HCT116 (cell line): ENCODE measurements at regions not wholly inside any gene's neighbourhood (a gene's known extent, or its start where the extent isn't known, plus 50 kb on each side); places are given as distances from the start of the nearest gene placed in this dataset.

Source experiments
- ATAC-seq: fragments of 200-7000 bp; cut with Tn5 transposase; 2 replicates; pipeline ENCODE4 v1.9.1; 2020; ENCODE audit warnings: mild to moderate bottlenecking, moderate library complexity
- BruUV-seq: library from RNA; stranded (reverse); fragments of 400-500 nt; replicated peaks from 2 replicates; lab custom pipeline; 2021; lab: Mats Ljungman, UMichigan
- CTCF ChIA-PET: fragments of 300-600 bp; sonication (Branson Sonifier 250); formaldehyde crosslinking; loops from one replicate; lab custom pipeline; 2021; ENCODE audit warnings: antibody characterized with exemption; lab: Charles Lee
- POLR2A ChIA-PET: fragments of 300-600, 350-600 bp; sonication (Branson Sonifier 250); formaldehyde crosslinking; loops from one replicate; lab custom pipeline; 2021; ENCODE audit warnings: antibody characterized with exemption; lab: Charles Lee
- RAD21 ChIA-PET, 2 experiments: fragments of 300-600 bp; sonication (Branson Sonifier 250); formaldehyde crosslinking; loops; one replicate each; lab custom pipeline; 2023; ENCODE audit warnings: low total read pairs in 2 of 2; ENCODE audit not compliant: uncharacterized antibody in 2 of 2, unreplicated experiment in 2 of 2, low non-redundant PET in 1 of 2; lab: Charles Lee
- DNase-seq: peaks from one replicate; pipeline ENCODE4 v3.0.0-alpha.2; 2010; ENCODE audit warnings: low read depth, low spot score
- H2AFZ ChIP-seq: fragments of 200-600 bp; shearing (Covaris generic), sonication (generic); 2 replicates; pipeline ENCODE4 v1.6.1; 2017; ENCODE audit warnings: low read depth, mixed run types, mixed read lengths, antibody characterized with exemption, low read length; ENCODE audit not compliant: poor library complexity, severe bottlenecking
- H3K27ac ChIP-seq: 2 replicates; pipeline ENCODE4 v1.5.1; 2012; ENCODE audit warnings: low read depth, low read length
- H3K27me3 ChIP-seq: fragments of 200-600 bp; sonication (generic); 2 replicates; pipeline ENCODE4 v1.6.1; 2016; ENCODE audit warnings: mixed run types, low read length, mixed read lengths; ENCODE audit not compliant: insufficient read depth
- H3K36me3 ChIP-seq, 2 experiments: fragments of 200-500 bp in 1 of 2; fragments of 200-600 bp in 1 of 2; sonication (Bioruptor generic) in 1 of 2; sonication (generic) in 1 of 2; 2 replicates each; pipeline versions ENCODE4 v1.5.1 to v1.6.1; 2014 to 2016; ENCODE audit warnings: low read length in 2 of 2, inconsistent platforms in 1 of 2, mixed read lengths in 1 of 2, mixed run types in 1 of 2; ENCODE audit not compliant: insufficient read depth in 2 of 2, control insufficient read depth in 1 of 2
- H3K4me1 ChIP-seq, 2 experiments: fragments of 200-600 bp in 1 of 2; sonication (generic) in 1 of 2; 2 replicates each; pipeline versions ENCODE4 v1.5.1 to v1.6.1; 2012 to 2017; ENCODE audit warnings: low read length in 2 of 2, inconsistent platforms in 1 of 2, mild to moderate bottlenecking in 1 of 2, mixed read lengths in 1 of 2, mixed run types in 1 of 2, moderate library complexity in 1 of 2; ENCODE audit not compliant: insufficient read depth in 2 of 2, control insufficient read depth in 1 of 2
- H3K4me2 ChIP-seq: fragments of 200-600 bp; sonication (generic); 2 replicates; pipeline ENCODE4 v1.6.1; 2017; ENCODE audit warnings: mixed run types, low read length, mixed read lengths
- H3K4me3 ChIP-seq, 2 experiments: fragments of 200-600 bp in 1 of 2; sonication (generic) in 1 of 2; replicated peaks in 1 of 2; 2 replicates each; pipeline ENCODE4 v1.5.1; 2011 to 2016; ENCODE audit warnings: low read length in 2 of 2, control low read depth in 1 of 2, low read depth in 1 of 2, mild to moderate bottlenecking in 1 of 2, mixed read lengths in 1 of 2, mixed run types in 1 of 2
- H3K79me2 ChIP-seq: fragments of 200-600 bp; sonication (generic); 2 replicates; pipeline ENCODE4 v1.6.1; 2017; ENCODE audit warnings: mild to moderate bottlenecking, mixed run types, low read length, moderate library complexity, mixed read lengths; ENCODE audit not compliant: insufficient read depth
- H3K9ac ChIP-seq: fragments of 200-600 bp; sonication (generic); 2 replicates; pipeline ENCODE4 v1.6.1; 2016; ENCODE audit warnings: low read length, mixed read lengths
- H3K9me2 ChIP-seq: fragments of 200-600 bp; sonication (generic), shearing (Covaris generic); 2 replicates; pipeline ENCODE4 v1.6.1; 2017; ENCODE audit warnings: mixed run types, mild to moderate bottlenecking, moderate library complexity; ENCODE audit not compliant: insufficient read depth
- H3K9me3 ChIP-seq, 2 experiments: fragments of 200-500 bp in 1 of 2; fragments of 200-600 bp in 1 of 2; sonication (Bioruptor generic) in 1 of 2; sonication (generic) in 1 of 2; 2 replicates each; pipeline ENCODE4 v1.6.1; 2014 to 2017; ENCODE audit warnings: low read length in 2 of 2, mixed read lengths in 2 of 2, inconsistent platforms in 1 of 2, low read depth in 1 of 2, mild to moderate bottlenecking in 1 of 2, mixed run types in 1 of 2, moderate library complexity in 1 of 2; ENCODE audit not compliant: control insufficient read depth in 1 of 2, insufficient read depth in 1 of 2
- H4K20me1 ChIP-seq: fragments of 200-600 bp; sonication (generic), shearing (Covaris generic); 2 replicates; pipeline ENCODE4 v1.6.1; 2017; ENCODE audit warnings: mixed run types, mild to moderate bottlenecking, moderate library complexity; ENCODE audit not compliant: insufficient read depth
- CEBPB ChIP-seq: IDR thresholded peaks from 2 replicates; pipeline ENCODE4 v1.6.1; 2012; ENCODE audit warnings: low read depth
- EGR1 ChIP-seq: IDR thresholded peaks from 2 replicates; pipeline ENCODE4 v1.6.1; 2012; ENCODE audit warnings: low read depth
- EZH2 ChIP-seq: fragments of 200-600 bp; sonication (generic); IDR thresholded peaks from 2 replicates; pipeline ENCODE4 v1.6.1; 2017; ENCODE audit warnings: antibody characterized with exemption, mixed run types
- EZH2phosphoT487 ChIP-seq: fragments of 200-600 bp; IDR thresholded peaks from 2 replicates; pipeline ENCODE4 v1.6.1; 2018; ENCODE audit warnings: antibody characterized with exemption, borderline replicate concordance
- POLR2A ChIP-seq: IDR thresholded peaks from 2 replicates; pipeline ENCODE4 v1.7.0; 2011; ENCODE audit warnings: borderline replicate concordance; ENCODE audit not compliant: insufficient read depth, insufficient read length; ENCODE audit errors: extremely low read depth
- RAD21 ChIP-seq: IDR thresholded peaks from 2 replicates; pipeline ENCODE4 v1.6.1; 2012; ENCODE audit warnings: low read depth, mild to moderate bottlenecking
- SP1 ChIP-seq: IDR thresholded peaks from 2 replicates; pipeline ENCODE4 v1.6.1; 2012; ENCODE audit warnings: low read depth
- SRF ChIP-seq: IDR thresholded peaks from 2 replicates; pipeline ENCODE4 v1.6.1; 2012; ENCODE audit warnings: low read depth
- YY1 ChIP-seq: IDR thresholded peaks from 2 replicates; pipeline ENCODE4 v1.6.1; 2011; ENCODE audit warnings: low read length, low read depth, moderate library complexity, mild to moderate bottlenecking; ENCODE audit not compliant: insufficient replicate concordance; ENCODE audit errors: extremely low read depth
- ZFX ChIP-seq: fragments of 450-650 bp; IDR thresholded peaks from 2 replicates; pipeline ENCODE4 v1.6.1; 2017
- intact Hi-C: fragments of 100-400 bp; cut with micrococcal nuclease; formaldehyde crosslinking; loops from 2 replicates; pipeline ENCODE4 v1.10.0; 2022
- TF ChIP-seq, protein P1 (sequence below): IDR thresholded peaks from 2 replicates; pipeline ENCODE4 v1.6.1; 2012
- TF ChIP-seq, protein P2 (sequence below): IDR thresholded peaks from 2 replicates; pipeline ENCODE4 v1.6.1; 2011; ENCODE audit warnings: mild to moderate bottlenecking, low read length, moderate library complexity; ENCODE audit not compliant: insufficient replicate concordance; ENCODE audit errors: extremely low read depth

DNA sequence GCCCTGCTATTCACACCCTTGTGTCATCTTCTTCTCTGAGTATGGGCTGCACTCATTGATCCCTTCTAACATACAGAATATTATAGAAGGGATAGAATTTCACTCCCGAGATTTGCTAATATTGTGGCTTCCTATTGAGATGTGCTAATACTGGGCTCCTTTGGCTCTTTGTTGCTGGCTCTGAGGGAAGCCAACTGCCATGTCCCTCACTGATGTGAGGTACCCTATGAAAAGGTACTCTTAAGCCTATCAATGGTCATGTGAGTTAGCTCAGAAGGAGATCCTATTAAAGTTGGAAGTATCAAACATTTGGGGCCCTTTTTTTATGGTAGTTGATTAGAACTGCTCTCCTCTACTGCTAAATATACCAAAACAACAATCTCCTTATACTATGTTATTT, 665.2 kb upstream of the ZWINT start:
- POLR2A ChIA-PET = no interaction called here

DNA sequence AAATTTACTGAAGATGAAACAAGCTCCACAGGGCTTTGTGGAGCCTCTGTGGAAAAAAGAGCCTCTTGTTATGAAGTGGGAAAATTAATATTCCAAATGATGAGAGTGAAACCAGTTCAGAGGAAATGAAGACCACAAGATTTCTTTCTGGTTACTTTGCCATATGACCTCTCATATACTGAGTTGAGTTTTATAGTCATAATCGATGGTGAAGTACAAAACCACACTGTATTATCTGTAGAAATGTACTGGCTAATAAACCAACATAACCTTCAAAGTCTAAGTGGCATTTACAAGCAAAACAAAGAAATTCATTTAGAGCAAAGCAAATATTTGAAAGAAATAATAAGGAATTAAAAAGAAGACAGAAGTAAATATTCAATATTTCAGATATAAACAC, 662.6 kb upstream of the ZWINT start:
- CTCF ChIA-PET = no interaction called here
- BruUV-seq = no TSS peak

More for the DNA sequence above, 665.2 kb upstream of the ZWINT start:
- H4K20me1 ChIP-seq = no peaks in the 10 kb centered on the region
- no peak overlapping the region for H2AFZ ChIP-seq
- CTCF ChIA-PET = no interaction called here
- no peaks in the 10 kb centered on the region for H3K9me2 ChIP-seq
- no peaks in the 10 kb centered on the region for H3K79me2 ChIP-seq
- H3K27ac ChIP-seq = no peak overlapping the region
- ATAC-seq = no peak
- H3K9ac ChIP-seq = no peak overlapping the region
- RAD21 ChIA-PET = no interaction called here
- intact Hi-C loops = no loop called here
- TF ChIP-seq EGR1 = no peak
- TF ChIP-seq ZFX = no peak
- TF ChIP-seq SRF = no peak
- no peak for TF ChIP-seq CEBPB
- TF ChIP-seq EZH2 = no peak
- TF ChIP-seq, protein P1, sequence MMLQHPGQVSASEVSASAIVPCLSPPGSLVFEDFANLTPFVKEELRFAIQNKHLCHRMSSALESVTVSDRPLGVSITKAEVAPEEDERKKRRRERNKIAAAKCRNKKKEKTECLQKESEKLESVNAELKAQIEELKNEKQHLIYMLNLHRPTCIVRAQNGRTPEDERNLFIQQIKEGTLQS = no peak
- TF ChIP-seq, protein P2, sequence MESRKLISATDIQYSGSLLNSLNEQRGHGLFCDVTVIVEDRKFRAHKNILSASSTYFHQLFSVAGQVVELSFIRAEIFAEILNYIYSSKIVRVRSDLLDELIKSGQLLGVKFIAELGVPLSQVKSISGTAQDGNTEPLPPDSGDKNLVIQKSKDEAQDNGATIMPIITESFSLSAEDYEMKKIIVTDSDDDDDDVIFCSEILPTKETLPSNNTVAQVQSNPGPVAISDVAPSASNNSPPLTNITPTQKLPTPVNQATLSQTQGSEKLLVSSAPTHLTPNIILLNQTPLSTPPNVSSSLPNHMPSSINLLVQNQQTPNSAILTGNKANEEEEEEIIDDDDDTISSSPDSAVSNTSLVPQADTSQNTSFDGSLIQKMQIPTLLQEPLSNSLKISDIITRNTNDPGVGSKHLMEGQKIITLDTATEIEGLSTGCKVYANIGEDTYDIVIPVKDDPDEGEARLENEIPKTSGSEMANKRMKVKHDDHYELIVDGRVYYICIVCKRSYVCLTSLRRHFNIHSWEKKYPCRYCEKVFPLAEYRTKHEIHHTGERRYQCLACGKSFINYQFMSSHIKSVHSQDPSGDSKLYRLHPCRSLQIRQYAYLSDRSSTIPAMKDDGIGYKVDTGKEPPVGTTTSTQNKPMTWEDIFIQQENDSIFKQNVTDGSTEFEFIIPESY = no peak
- no peak for TF ChIP-seq POLR2A
- TF ChIP-seq, all 23 proteins: peak for 0
- Histone ChIP-seq H3K27me3 (no peaks in the 10 kb centered on the region), H3K4me2 (no peak overlapping the region), H3K4me3 (no peak overlapping the region), H3K36me3 (no peaks in the 10 kb centered on the region), H3K4me1 (no peaks in the 10 kb centered on the region), H3K9me3 (peaks cover 8 to 22% of the 10 kb centered on the region in 2 experiments)
- BruUV-seq = no TSS peak
- DNase-seq = no peak

More for the DNA sequence above, 662.6 kb upstream of the ZWINT start:
- Histone ChIP-seq H3K9ac (no peak overlapping the region), H3K9me3 (peaks cover 12 to 19% of the 10 kb centered on the region in 2 experiments), H3K27ac (no peak overlapping the region), H2AFZ (no peak overlapping the region), H3K36me3 (no peaks in the 10 kb centered on the region), H3K9me2 (no peaks in the 10 kb centered on the region), H3K79me2 (no peaks in the 10 kb centered on the region), H3K4me3 (no peak overlapping the region), H3K27me3 (no peaks in the 10 kb centered on the region), H3K4me1 (no peaks in the 10 kb centered on the region), H4K20me1 (no peaks in the 10 kb centered on the region), H3K4me2 (no peak overlapping the region)
- ATAC-seq (no peak), DNase-seq (no peak)
- ChIA-PET POLR2A (no interaction called here), RAD21 (no interaction called here)
- intact Hi-C loops = no loop called here
- TF ChIP-seq RAD21 (no peak), SP1 (no peak), EZH2phosphoT487 (no peak), YY1 (no peak)
- TF ChIP-seq, protein P1 = no peak
